ENCODE measurements at regions not wholly inside any gene's neighbourhood (a gene's known extent, or its start where the extent isn't known, plus 50 kb on each side); places are given as distances from the start of the nearest gene placed in this dataset.

DNA sequence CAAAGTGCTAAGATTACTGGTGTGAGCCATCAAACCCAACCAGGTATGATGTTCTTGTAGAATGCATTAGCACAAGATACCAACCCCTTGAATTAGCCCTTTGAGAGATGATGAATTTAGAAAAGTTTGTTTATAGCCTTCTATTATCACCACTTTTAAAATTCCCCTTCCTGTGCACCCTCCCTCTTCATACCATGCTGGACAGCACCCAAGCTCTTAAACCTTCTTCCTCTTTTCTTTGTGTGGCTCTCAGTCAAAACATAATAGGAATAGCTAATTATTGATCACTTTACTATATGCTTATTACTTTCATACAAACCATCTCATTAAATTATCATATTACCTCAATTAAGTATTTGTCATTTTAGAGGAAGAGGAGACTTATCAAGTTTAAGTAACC lies 87.6 kb upstream of the TMED7 start:
- no peak overlapping the region for H3K56ac ChIP-seq (replicated peaks; ENCODE audit: insufficient read length, low read depth, low read length)
- ChIA-PET CTCF (ENCODE audit: partially characterized antibody) (interaction anchor here (0.8 kb wide), 1 partner anchor 86 kb away, joined by 3 read pairs; no protein-coding TSS in a partner anchor), POLR2A (ENCODE audit: partially characterized antibody) (no interaction called here)
- no peak overlapping the region for H4K5ac ChIP-seq (ENCODE audit: insufficient read length, low read depth, low read length)
- no peak overlapping the region for H2AFZ ChIP-seq (ENCODE audit: low read length)
- H3K4me1 ChIP-seq (replicated peaks in 1 of 4; ENCODE audit: control insufficient read depth in 3 of 4, insufficient read depth in 4 of 4, low read length in 3 of 4): no peaks in the 10 kb centered on the region
- no peak overlapping the region for H3K9ac ChIP-seq (replicated peaks in 1 of 4; ENCODE audit: extremely low read depth in 1 of 4, low read depth in 3 of 4, low read length in 3 of 4)
- no peak overlapping the region for H2AK5ac ChIP-seq (ENCODE audit: low read depth, low read length)
- H3K4me2 ChIP-seq (ENCODE audit: insufficient read depth in 1 of 2, low read depth in 2 of 2, low read length in 2 of 2): no peak overlapping the region
- DNase-seq (ENCODE audit: low read depth in 1 of 2, low spot score in 2 of 2) (no peak), FAIRE-seq (no peak)
- no peak overlapping the region for H3K18ac ChIP-seq (ENCODE audit: extremely low read depth, low read length)
- no peak overlapping the region for H4K91ac ChIP-seq (replicated peaks; ENCODE audit: insufficient read length, low read length)
- no peak overlapping the region for H3K14ac ChIP-seq (ENCODE audit: insufficient read length)
- no peak overlapping the region for H3K27ac ChIP-seq (ENCODE audit: low read depth, low read length)
- no peak overlapping the region for H3K4ac ChIP-seq (replicated peaks; ENCODE audit: insufficient read length, low read depth, low read length)
- no peaks in the 10 kb centered on the region for H3K23me2 ChIP-seq (ENCODE audit: low read depth, low read length)
- H2BK120ac ChIP-seq (replicated peaks; ENCODE audit: low read depth, low read length): no peak overlapping the region
- TF ChIP-seq GTF2F1 (IDR thresholded peaks at IDR 0.05; ENCODE audit: borderline replicate concordance, low read depth, low read length) (no peak), SRF (IDR thresholded peaks at IDR 0.05; ENCODE audit: low read depth, low read length) (no peak), PHF8 (conservative IDR thresholded peaks at IDR 0.05; ENCODE audit: low read depth, low read length) (no peak), BCL11A (IDR thresholded peaks at IDR 0.05; ENCODE audit: low read depth in 2 of 2, low read length in 2 of 2) (no peak), KDM5A (IDR thresholded peaks at IDR 0.05; ENCODE audit: low read length) (no peak), TAF7 (optimal IDR thresholded peaks at IDR 0.05; ENCODE audit: borderline replicate concordance, low read depth, low read length) (no peak), ASH2L (IDR thresholded peaks at IDR 0.05; ENCODE audit: low read length) (no peak), SUZ12 (IDR thresholded peaks at IDR 0.05; ENCODE audit: low read length) (no peak), EGR1 (IDR thresholded peaks at IDR 0.05; ENCODE audit: borderline replicate concordance, low read depth, low read length) (no peak), HDAC2 (IDR thresholded peaks at IDR 0.05; ENCODE audit: borderline replicate concordance in 1 of 2, low read depth in 2 of 2, low read length in 2 of 2) (no peak), POLR2AphosphoS5 (IDR thresholded peaks at IDR 0.05; ENCODE audit: low read depth, low read length) (no peak), RNF2 (IDR thresholded peaks at IDR 0.05; ENCODE audit: borderline replicate concordance, low read depth, low read length, missing control alignments, poor library complexity, severe bottlenecking) (no peak), SIN3A (conservative IDR thresholded peaks at IDR 0.05 in 1 of 2, IDR thresholded peaks at IDR 0.05 in 1 of 2; ENCODE audit: low read depth in 1 of 2, low read length in 2 of 2) (no peak), SP4 (IDR thresholded peaks at IDR 0.05; ENCODE audit: low read length) (no peak)
- peaks cover 0 to 7% of the 10 kb centered on the region in 2 experiments; a peak in 1 of 4 replicates for H3K9me3 ChIP-seq (ENCODE audit: insufficient read depth in 2 of 2, low read depth in 1 of 2, low read length in 1 of 2)
- H4K20me1 ChIP-seq (replicated peaks in 1 of 2; ENCODE audit: control insufficient read depth in 1 of 2, insufficient read depth in 2 of 2, low read length in 2 of 2): no peaks in the 10 kb centered on the region
- no peak overlapping the region for H2BK15ac ChIP-seq (ENCODE audit: low read length)
- H3K27me3 ChIP-seq (replicated peaks in 1 of 4; ENCODE audit: control insufficient read depth in 3 of 4, extremely low read depth in 1 of 4, insufficient read depth in 3 of 4, low read length in 3 of 4): no peaks in the 10 kb centered on the region
- no peak overlapping the region for H4K8ac ChIP-seq (ENCODE audit: extremely low read depth, insufficient read depth, low read length)
- H3K36me3 ChIP-seq (ENCODE audit: control insufficient read depth in 2 of 4, insufficient read depth in 4 of 4, low read length in 3 of 4): no peaks in the 10 kb centered on the region
- H2BK20ac ChIP-seq (ENCODE audit: low read length): no peak overlapping the region
- H3K4me3 ChIP-seq (ENCODE audit: extremely low read depth in 1 of 4, insufficient read depth in 2 of 4, low read depth in 3 of 4, low read length in 4 of 4): no peak overlapping the region
- H3K23ac ChIP-seq (ENCODE audit: insufficient read length): no peak overlapping the region
- no peaks in the 10 kb centered on the region for H3K79me1 ChIP-seq (ENCODE audit: low read depth, low read length)
- H2BK12ac ChIP-seq (ENCODE audit: low read depth, low read length): no peak overlapping the region
- H3K79me2 ChIP-seq (ENCODE audit: control insufficient read depth in 1 of 2, insufficient read depth in 2 of 2, low read length in 2 of 2): no peaks in the 10 kb centered on the region
- no peak overlapping the region for H2BK5ac ChIP-seq (ENCODE audit: low read depth, low read length)
